Mucosa of descending colon (tissue), 3 donors: ENCODE measurements at regions not wholly inside any gene's neighbourhood (a gene's known extent, or its start where the extent isn't known, plus 50 kb on each side); places are given as distances from the start of the nearest gene placed in this dataset.
"Not testable (repeated sequence)": the region's sequence is repeated elsewhere in the genome, so short reads cannot be mapped to it uniquely, and the experiment has no call there.

Experiments
- ATAC-seq: fragments of 200-7000 bp; cut with Tn5 transposase; one replicate; pipeline ENCODE4 v1.9.1; 2020; ENCODE audit warnings: mild to moderate bottlenecking, moderate library complexity
- DNase-seq, 3 donors: peaks; one replicate each; pipeline ENCODE4 v3.0.0-alpha.2; 2020
- H3K36me3 ChIP-seq: fragments of 200-600 bp; one replicate; pipeline ENCODE4 v1.8.0; 2021; ENCODE audit warnings: low read depth, mild to moderate bottlenecking
- H3K4me1 ChIP-seq: fragments of 200-600 bp; one replicate; pipeline ENCODE4 v1.8.0; 2021; ENCODE audit warnings: low read depth, mild to moderate bottlenecking
- H3K4me3 ChIP-seq: fragments of 200-600 bp; one replicate; pipeline ENCODE4 v1.8.0; 2021; ENCODE audit warnings: mild to moderate bottlenecking
- H3K9me3 ChIP-seq: fragments of 200-600 bp; one replicate; pipeline ENCODE4 v1.8.0; 2021; ENCODE audit warnings: mild to moderate bottlenecking
- intact Hi-C, 2 donors: fragments of 100-400 bp; cut with DNase I in 1 of 2; cut with micrococcal nuclease in 1 of 2; formaldehyde crosslinking; loops; one replicate each; pipeline versions ENCODE4 v1.11.0 to v1.11.1; 2022; cut with DNase I, micrococcal nuclease
- TF ChIP-seq, protein P1 (sequence below): fragments of 200-600 bp; IDR thresholded peaks from one replicate; pipeline ENCODE4 v1.8.0; 2022; ENCODE audit warnings: antibody characterized with exemption, mild to moderate bottlenecking
- donor health status: DM: no; HTN: no; CAD: no; lungs with moderate emphysema.
- donor health status: DM: no; HTN: no; CAD: no.
- donor health status: DM: no; HTN: yes; CAD: no.

DNA sequence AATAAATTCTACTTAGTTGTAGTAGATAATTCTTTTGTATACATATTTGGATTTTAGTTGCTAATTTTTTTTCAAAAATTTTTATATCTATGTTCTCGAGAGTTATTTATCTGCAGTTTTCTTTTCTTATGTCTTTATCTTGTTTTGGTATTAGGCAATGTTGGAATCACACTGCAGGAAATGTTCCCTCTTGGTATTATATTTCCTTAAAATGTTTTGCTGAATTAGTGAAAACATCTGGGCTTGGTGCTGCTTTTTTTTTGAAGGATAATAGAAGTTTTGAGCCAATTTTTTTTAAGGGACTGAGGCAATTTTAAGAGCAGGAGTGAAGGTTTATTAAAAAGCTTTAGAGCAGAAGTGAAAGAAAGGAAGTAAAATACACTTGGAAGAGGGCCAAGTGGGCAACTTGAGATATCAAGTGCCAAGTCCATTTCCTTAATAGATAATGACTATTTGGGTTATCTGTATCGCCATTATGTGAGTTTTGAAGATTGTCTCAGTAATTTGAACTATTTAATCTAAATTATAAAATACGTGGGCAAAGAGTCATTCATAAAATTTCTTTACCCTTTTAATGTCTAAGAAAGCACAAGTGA lies 1390.1 kb upstream of the CDH8 start:
- Histone ChIP-seq H3K36me3 (no peaks in the 10 kb centered on the region), H3K4me1 (no peaks in the 10 kb centered on the region), H3K9me3 (no peaks in the 10 kb centered on the region), H3K4me3 (no peak overlapping the region)
- no peak for DNase-seq
- intact Hi-C loops = no loop called here
- TF ChIP-seq, protein P1, sequence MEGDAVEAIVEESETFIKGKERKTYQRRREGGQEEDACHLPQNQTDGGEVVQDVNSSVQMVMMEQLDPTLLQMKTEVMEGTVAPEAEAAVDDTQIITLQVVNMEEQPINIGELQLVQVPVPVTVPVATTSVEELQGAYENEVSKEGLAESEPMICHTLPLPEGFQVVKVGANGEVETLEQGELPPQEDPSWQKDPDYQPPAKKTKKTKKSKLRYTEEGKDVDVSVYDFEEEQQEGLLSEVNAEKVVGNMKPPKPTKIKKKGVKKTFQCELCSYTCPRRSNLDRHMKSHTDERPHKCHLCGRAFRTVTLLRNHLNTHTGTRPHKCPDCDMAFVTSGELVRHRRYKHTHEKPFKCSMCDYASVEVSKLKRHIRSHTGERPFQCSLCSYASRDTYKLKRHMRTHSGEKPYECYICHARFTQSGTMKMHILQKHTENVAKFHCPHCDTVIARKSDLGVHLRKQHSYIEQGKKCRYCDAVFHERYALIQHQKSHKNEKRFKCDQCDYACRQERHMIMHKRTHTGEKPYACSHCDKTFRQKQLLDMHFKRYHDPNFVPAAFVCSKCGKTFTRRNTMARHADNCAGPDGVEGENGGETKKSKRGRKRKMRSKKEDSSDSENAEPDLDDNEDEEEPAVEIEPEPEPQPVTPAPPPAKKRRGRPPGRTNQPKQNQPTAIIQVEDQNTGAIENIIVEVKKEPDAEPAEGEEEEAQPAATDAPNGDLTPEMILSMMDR = no peak
- ATAC-seq = no peak

GRCh38 chr16:63422715-63423114 lies 1386.5 kb upstream of the CDH8 start:
- ATAC-seq (no peak), DNase-seq (no peak)
- no peaks in the 10 kb centered on the region for H3K9me3 ChIP-seq
- H3K36me3 ChIP-seq = no peaks in the 10 kb centered on the region
- H3K4me3 ChIP-seq = no peak overlapping the region
- no peaks in the 10 kb centered on the region for H3K4me1 ChIP-seq
- TF ChIP-seq, protein P1 = no peak
- intact Hi-C loops = no loop called here

- no peak overlapping the region for H3K4me3 ChIP-seq
- intact Hi-C loops = no loop called here
- no peaks in the 10 kb centered on the region for H3K9me3 ChIP-seq
- DNase-seq = no peak
- H3K36me3 ChIP-seq = no peaks in the 10 kb centered on the region
- TF ChIP-seq, protein P1 = no peak
- no peaks in the 10 kb centered on the region for H3K4me1 ChIP-seq
- no peak for ATAC-seq
These were observed 1380.5 kb upstream of the CDH8 start for GRCh38 chr16:63416712-63417111.

- no peaks in the 10 kb centered on the region for H3K9me3 ChIP-seq
- DNase-seq (no peak), ATAC-seq (no peak)
- no peaks in the 10 kb centered on the region for H3K36me3 ChIP-seq
- TF ChIP-seq, protein P1 = no peak
- H3K4me3 ChIP-seq = no peak overlapping the region
- intact Hi-C loops = no loop called here
- no peaks in the 10 kb centered on the region for H3K4me1 ChIP-seq
These were observed 1378.8 kb upstream of the CDH8 start for GRCh38 chr16:63415014-63415413.

DNA sequence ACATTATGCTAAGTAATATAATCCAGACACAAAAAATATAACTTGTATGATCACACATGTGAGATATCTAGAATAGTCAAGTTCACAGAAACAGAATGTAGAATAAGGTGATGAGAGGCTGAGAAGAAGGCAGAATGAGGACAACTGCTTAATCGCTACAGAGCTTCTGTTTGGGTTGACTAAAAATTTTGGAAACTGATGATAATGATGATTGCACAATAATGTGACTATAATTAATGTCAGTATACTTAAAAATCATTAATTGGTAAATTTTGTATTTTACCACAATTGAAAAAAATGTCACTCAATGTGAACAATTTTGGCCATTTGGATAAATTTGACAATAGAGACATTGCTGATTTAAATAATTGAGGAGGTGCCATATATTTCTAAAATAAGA lies 1374.4 kb upstream of the CDH8 start:
- ATAC-seq (no peak), DNase-seq (no peak)
- no peaks in the 10 kb centered on the region for H3K9me3 ChIP-seq
- TF ChIP-seq, protein P1 = no peak
- no peak overlapping the region for H3K4me3 ChIP-seq
- H3K36me3 ChIP-seq = no peaks in the 10 kb centered on the region
- intact Hi-C loops = no loop called here
- no peaks in the 10 kb centered on the region for H3K4me1 ChIP-seq

- no peak overlapping the region for H3K4me3 ChIP-seq
- ATAC-seq = no peak
- TF ChIP-seq, protein P1 = no peak
- H3K36me3 ChIP-seq = no peaks in the 10 kb centered on the region
- H3K4me1 ChIP-seq = no peaks in the 10 kb centered on the region
- DNase-seq = no peak
- intact Hi-C loops = no loop called here
- H3K9me3 ChIP-seq = no peaks in the 10 kb centered on the region
These were observed 1367.6 kb upstream of the CDH8 start for GRCh38 chr16:63403792-63404191.

GRCh38 chr16:63388277-63388676 lies 1352.0 kb upstream of the CDH8 start:
- peak in 1 of 3 donors; percentile 25 for DNase-seq
- H3K9me3 ChIP-seq, intact Hi-C loops, H3K4me3 ChIP-seq, H3K36me3 ChIP-seq, H3K4me1 ChIP-seq, ATAC-seq: not testable (repeated sequence)
